T-cell (primary cell): ENCODE measurements at regions not wholly inside any gene's neighbourhood (a gene's known extent, or its start where the extent isn't known, plus 50 kb on each side); places are given as distances from the start of the nearest gene placed in this dataset.

Experiments
- ATAC-seq, 4 experiments: fragments of 200-7000 bp in 3 of 4; fragments of 150-1000 bp in 1 of 4; cut with Tn5 transposase; replicated peaks in 1 of 4; 1 replicate in 3 of 4; 2 replicates in 1 of 4; pipeline ENCODE4 v1.10.0; 2021; ENCODE audit warnings: moderate library complexity in 3 of 4, mild to moderate bottlenecking in 2 of 4, moderate number of reproducible peaks in 1 of 4
- CTCF ChIA-PET, 2 donors: fragments of 300-600 bp; sonication (Branson Sonifier 250); formaldehyde crosslinking; loops; one replicate each; lab custom pipeline; 2022; ENCODE audit warnings: antibody characterized with exemption in 2 of 2; lab: Charles Lee
- POLR2A ChIA-PET, 2 donors: fragments of 300-600 bp; sonication (Branson Sonifier 250); formaldehyde crosslinking; loops; one replicate each; lab custom pipeline; 2022; ENCODE audit warnings: antibody characterized with exemption in 2 of 2; lab: Charles Lee
- DNase-seq, 35 experiments: peaks; one replicate each; pipeline versions ENCODE4 v3.0.0 to v3.0.0-alpha.2; 2013 to 2023
- H3K27ac ChIP-seq: one replicate; pipeline ENCODE4 v1.5.1; 2013; ENCODE audit warnings: low read length
- H3K27me3 ChIP-seq, 2 experiments: replicated peaks in 1 of 2; 1 replicate in 1 of 2; 2 replicates in 1 of 2; pipeline versions ENCODE4 v1.6.1 to v1.7.0; 2013; ENCODE audit warnings: low read length in 1 of 2, mixed read lengths in 1 of 2; ENCODE audit not compliant: control insufficient read depth in 2 of 2, insufficient read depth in 2 of 2; ENCODE audit errors: extremely low read depth in 1 of 2
- H3K36me3 ChIP-seq, 2 donors: 1 replicate in 1 of 2; 2 replicates in 1 of 2; pipeline versions ENCODE4 v1.6.1 to v1.7.0; 2013; ENCODE audit warnings: low read length in 1 of 2; ENCODE audit not compliant: control insufficient read depth in 2 of 2, insufficient read depth in 1 of 2; ENCODE audit errors: extremely low read depth in 1 of 2
- H3K4me1 ChIP-seq, 2 experiments: 1 replicate in 1 of 2; 2 replicates in 1 of 2; pipeline versions ENCODE4 v1.6.1 to v1.7.0; 2013; ENCODE audit warnings: low read length in 2 of 2, mixed read lengths in 1 of 2; ENCODE audit not compliant: insufficient read depth in 2 of 2, control insufficient read depth in 1 of 2; ENCODE audit errors: extremely low read depth in 1 of 2
- H3K4me3 ChIP-seq, 2 donors: 1 replicate in 1 of 2; 2 replicates in 1 of 2; pipeline versions ENCODE4 v1.5.1 to v1.7.0; 2013; ENCODE audit warnings: mild to moderate bottlenecking in 2 of 2, low read length in 1 of 2, moderate library complexity in 1 of 2; ENCODE audit not compliant: control insufficient read depth in 1 of 2; ENCODE audit errors: extremely low read depth in 1 of 2
- H3K9me3 ChIP-seq: 2 replicates; pipeline ENCODE4 v1.7.0; 2013
- H3K27ac Mint-ChIP-seq, 2 donors: one replicate each; pipeline ENCODE4 v1.8.0; 2020 to 2021; ENCODE audit warnings: mild to moderate bottlenecking in 2 of 2, mixed read lengths in 2 of 2
- H3K27me3 Mint-ChIP-seq, 2 donors: one replicate each; pipeline ENCODE4 v1.8.0; 2021 to 2022; ENCODE audit warnings: mixed read lengths in 2 of 2
- H3K36me3 Mint-ChIP-seq: one replicate; pipeline ENCODE4 v1.8.0; 2021; ENCODE audit warnings: mixed read lengths
- H3K4me1 Mint-ChIP-seq, 3 donors: one replicate each; pipeline ENCODE4 v1.8.0; 2020 to 2022; ENCODE audit warnings: mixed read lengths in 3 of 3, mild to moderate bottlenecking in 1 of 3
- H3K4me3 Mint-ChIP-seq, 3 donors: one replicate each; pipeline ENCODE4 v1.8.0; 2020 to 2022; ENCODE audit warnings: mild to moderate bottlenecking in 3 of 3, mixed read lengths in 3 of 3, moderate library complexity in 3 of 3
- H3K9me3 Mint-ChIP-seq, 3 donors: one replicate each; pipeline ENCODE4 v1.8.0; 2020 to 2022; ENCODE audit warnings: mixed read lengths in 3 of 3
- WGBS: methylation state at CpG from one replicate; pipeline ENCODE4 v1.1.5; 2013; ENCODE audit warnings: missing lambda C conversion rate; ENCODE audit not compliant: insufficient coverage; 5-methylcytosine and 5-hydroxymethylcytosine counted together

DNA sequence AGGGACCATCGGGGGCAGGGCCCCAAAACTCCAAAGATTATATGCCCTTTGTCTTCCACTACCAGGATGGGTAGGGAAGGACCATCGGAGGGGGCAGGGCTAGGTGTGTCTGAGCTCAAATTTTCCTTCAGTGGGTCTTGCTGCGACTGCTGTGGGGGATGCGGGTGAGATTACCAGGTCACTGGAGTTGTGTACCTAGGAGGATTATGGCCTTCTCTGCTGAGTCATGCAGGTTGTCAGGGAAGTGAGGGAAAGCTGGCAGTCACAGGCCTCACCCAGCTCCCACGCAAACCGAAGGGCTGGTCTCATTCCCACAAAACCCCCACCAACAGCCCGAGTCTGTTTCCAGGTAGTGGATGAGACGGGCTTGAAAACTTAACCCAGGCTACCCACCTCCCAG lies 489.4 kb downstream of the ZNF608 start:
- H3K4me3 Mint-ChIP-seq: no peak overlapping the region
- WGBS: 95% methylated on average over 3 of the region's 8 CpGs
- CTCF ChIA-PET: no interaction called here
- no peak for DNase-seq
- peaks cover 12 to 23% (median 17%) of the 10 kb centered on the region in 3 donors for H3K9me3 Mint-ChIP-seq
- no peak overlapping the region for H3K27ac ChIP-seq
- POLR2A ChIA-PET: no interaction called here
- no peak overlapping the region for H3K27ac Mint-ChIP-seq
- H3K27me3 Mint-ChIP-seq: no peaks in the 10 kb centered on the region
- ATAC-seq: no peak
- H3K9me3 ChIP-seq: no peaks in the 10 kb centered on the region
- no peaks in the 10 kb centered on the region for H3K36me3 Mint-ChIP-seq
- no peaks in the 10 kb centered on the region for H3K4me1 ChIP-seq
- no peak overlapping the region for H3K4me3 ChIP-seq
- H3K36me3 ChIP-seq: no peaks in the 10 kb centered on the region
- no peaks in the 10 kb centered on the region for H3K27me3 ChIP-seq
- H3K4me1 Mint-ChIP-seq: no peaks in the 10 kb centered on the region

DNA sequence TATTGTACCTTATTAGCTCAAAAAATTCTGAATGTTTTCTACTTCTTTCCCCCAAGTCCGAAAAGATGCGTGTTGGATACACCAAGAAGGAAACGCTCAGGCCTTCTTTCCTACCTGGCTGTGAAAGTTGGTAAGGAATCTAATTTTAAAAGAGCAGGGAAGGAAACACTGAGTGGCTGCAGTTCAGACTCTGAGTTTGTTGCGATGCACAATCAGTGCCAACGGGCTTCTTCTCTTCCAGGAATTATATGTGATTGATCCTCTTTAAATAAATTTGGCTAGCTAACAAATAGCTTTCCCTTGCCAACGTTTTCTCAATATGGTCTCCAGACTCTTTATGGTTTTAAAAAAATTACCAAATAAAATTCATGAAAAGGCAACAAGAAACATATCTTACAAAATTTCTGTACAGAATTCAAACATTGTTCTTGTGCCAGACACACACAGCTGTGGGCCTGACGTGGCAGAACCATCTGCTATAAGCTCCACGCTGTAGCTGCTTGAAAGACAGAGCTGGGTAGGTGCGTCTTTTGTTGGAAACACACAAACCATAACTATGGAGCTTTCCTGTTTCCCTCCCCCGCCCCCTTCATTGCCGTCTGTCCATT lies 493.1 kb downstream of the ZNF608 start:
- Histone ChIP-seq H3K4me1 (no peaks in the 10 kb centered on the region), H3K27me3 (no peaks in the 10 kb centered on the region), H3K4me3 (no peak overlapping the region), H3K27ac (no peak overlapping the region), H3K9me3 (no peaks in the 10 kb centered on the region), H3K36me3 (no peaks in the 10 kb centered on the region)
- H3K27me3 Mint-ChIP-seq: no peaks in the 10 kb centered on the region
- H3K4me1 Mint-ChIP-seq: no peaks in the 10 kb centered on the region
- ATAC-seq (no peak), DNase-seq (no peak)
- peaks cover 12 to 22% (median 20%) of the 10 kb centered on the region in 3 donors for H3K9me3 Mint-ChIP-seq
- no peaks in the 10 kb centered on the region for H3K36me3 Mint-ChIP-seq
- no peak overlapping the region for H3K27ac Mint-ChIP-seq
- CTCF ChIA-PET: no interaction called here
- POLR2A ChIA-PET: no interaction called here
- WGBS: 82% methylated on average over 2 of the region's 11 CpGs
- no peak overlapping the region for H3K4me3 Mint-ChIP-seq

DNA sequence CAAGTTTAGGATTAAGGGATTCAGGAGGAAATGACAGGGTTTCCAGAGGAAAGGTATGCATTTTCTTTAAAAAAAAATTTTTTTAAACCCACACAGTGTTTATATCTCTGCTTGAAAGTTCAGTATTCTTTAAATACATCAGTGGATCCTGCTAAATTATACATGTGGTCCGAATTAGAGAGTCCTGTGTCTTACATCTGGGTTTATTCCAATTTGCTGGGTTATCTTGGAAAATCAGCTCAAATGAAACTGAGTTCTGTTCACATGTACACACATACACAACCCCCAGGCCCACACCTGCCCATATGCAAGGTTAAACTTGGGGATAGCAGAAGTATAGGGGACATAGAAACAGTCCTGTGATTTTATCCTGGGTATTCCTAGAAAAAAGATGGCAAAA lies 493.7 kb downstream of the ZNF608 start:
- Mint-ChIP-seq H3K4me3 (no peak overlapping the region), H3K36me3 (no peaks in the 10 kb centered on the region), H3K4me1 (no peaks in the 10 kb centered on the region), H3K27ac (no peak overlapping the region), H3K9me3 (peaks cover 12 to 22% (median 20%) of the 10 kb centered on the region in 3 donors), H3K27me3 (no peaks in the 10 kb centered on the region)
- no CpG with 5 or more reads among the region's 1 CpG for WGBS
- ATAC-seq (no peak), DNase-seq (no peak)
- Histone ChIP-seq H3K27me3 (no peaks in the 10 kb centered on the region), H3K4me1 (no peaks in the 10 kb centered on the region), H3K36me3 (no peaks in the 10 kb centered on the region), H3K9me3 (no peaks in the 10 kb centered on the region), H3K4me3 (no peak overlapping the region), H3K27ac (no peak overlapping the region)
- ChIA-PET POLR2A (no interaction called here), CTCF (no interaction called here)

DNA sequence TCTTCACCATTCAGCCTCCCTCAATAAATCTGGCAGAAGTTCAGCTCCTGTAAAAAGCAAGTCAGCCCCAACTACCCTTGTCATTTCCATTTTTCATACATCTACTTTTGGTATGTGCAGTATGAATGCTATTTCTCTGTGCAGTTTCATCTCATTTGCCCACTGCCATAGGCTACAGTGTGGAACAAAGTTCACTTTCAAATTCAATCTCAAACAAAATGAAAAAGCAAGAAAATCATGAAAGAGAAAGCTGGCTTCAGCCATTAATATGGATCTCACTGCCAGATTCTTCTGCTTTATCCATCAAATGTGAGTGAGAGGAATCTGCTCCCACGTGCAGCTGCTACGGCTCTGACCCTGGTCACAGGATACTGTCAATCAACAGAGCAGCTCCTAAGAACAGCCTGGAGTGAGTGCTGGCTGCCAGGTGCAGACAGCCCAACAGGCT lies 494.2 kb downstream of the ZNF608 start:
- 83% methylated on average over 1 of the region's 2 CpGs for WGBS
- no peaks in the 10 kb centered on the region for H3K27me3 Mint-ChIP-seq
- H3K27ac Mint-ChIP-seq: no peak overlapping the region

DNA sequence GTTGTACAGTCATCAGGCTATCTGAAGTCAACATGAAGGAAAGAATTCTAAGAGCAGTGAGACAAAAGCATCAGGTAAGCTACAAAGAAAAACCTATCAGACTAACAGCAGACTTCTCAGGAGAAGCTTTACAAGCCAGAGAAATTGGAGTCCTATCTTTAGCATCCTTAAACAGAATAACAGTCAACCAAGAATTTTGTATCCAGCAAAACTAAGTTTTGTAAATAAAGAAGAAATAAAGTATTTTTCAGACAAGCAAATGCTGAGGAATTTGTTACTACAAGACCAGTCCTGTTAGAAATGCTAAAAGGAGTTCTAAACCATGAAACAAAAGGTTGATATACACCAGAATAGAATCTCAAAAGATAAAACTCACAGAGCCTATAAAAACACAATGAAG lies 501.2 kb downstream of the ZNF608 start:
- no peaks in the 10 kb centered on the region for H3K36me3 Mint-ChIP-seq
- ATAC-seq: no peak
- H3K9me3 Mint-ChIP-seq: peaks cover 17 to 35% (median 26%) of the 10 kb centered on the region in 3 donors
- H3K27me3 Mint-ChIP-seq: no peaks in the 10 kb centered on the region
- CTCF ChIA-PET: interaction anchor here in 1 of 2 donors (0.6 kb wide), 1 partner anchor 13 kb away, joined by 6 read pairs; no protein-coding TSS in a partner anchor
- no peaks in the 10 kb centered on the region for H3K36me3 ChIP-seq
- H3K27ac ChIP-seq: no peak overlapping the region
- H3K4me3 ChIP-seq: no peak overlapping the region
- no peaks in the 10 kb centered on the region for H3K4me1 ChIP-seq
- POLR2A ChIA-PET: no interaction called here
- no peaks in the 10 kb centered on the region for H3K4me1 Mint-ChIP-seq
- DNase-seq: no peak
- no peak overlapping the region for H3K27ac Mint-ChIP-seq
- H3K9me3 ChIP-seq: no peaks in the 10 kb centered on the region
- no peak overlapping the region for H3K4me3 Mint-ChIP-seq
- no peaks in the 10 kb centered on the region for H3K27me3 ChIP-seq

More for the DNA sequence above, 494.2 kb downstream of the ZNF608 start:
- H3K4me1 ChIP-seq: no peaks in the 10 kb centered on the region
- CTCF ChIA-PET: no interaction called here
- H3K36me3 ChIP-seq: no peaks in the 10 kb centered on the region
- DNase-seq (no peak), ATAC-seq (no peak)
- POLR2A ChIA-PET: no interaction called here
- peaks cover 16 to 26% (median 20%) of the 10 kb centered on the region in 3 donors for H3K9me3 Mint-ChIP-seq
- no peak overlapping the region for H3K27ac ChIP-seq
- H3K27me3 ChIP-seq: no peaks in the 10 kb centered on the region
- H3K36me3 Mint-ChIP-seq: no peaks in the 10 kb centered on the region
- no peaks in the 10 kb centered on the region for H3K9me3 ChIP-seq
- H3K4me1 Mint-ChIP-seq: no peaks in the 10 kb centered on the region
- no peak overlapping the region for H3K4me3 Mint-ChIP-seq
- no peak overlapping the region for H3K4me3 ChIP-seq

DNA sequence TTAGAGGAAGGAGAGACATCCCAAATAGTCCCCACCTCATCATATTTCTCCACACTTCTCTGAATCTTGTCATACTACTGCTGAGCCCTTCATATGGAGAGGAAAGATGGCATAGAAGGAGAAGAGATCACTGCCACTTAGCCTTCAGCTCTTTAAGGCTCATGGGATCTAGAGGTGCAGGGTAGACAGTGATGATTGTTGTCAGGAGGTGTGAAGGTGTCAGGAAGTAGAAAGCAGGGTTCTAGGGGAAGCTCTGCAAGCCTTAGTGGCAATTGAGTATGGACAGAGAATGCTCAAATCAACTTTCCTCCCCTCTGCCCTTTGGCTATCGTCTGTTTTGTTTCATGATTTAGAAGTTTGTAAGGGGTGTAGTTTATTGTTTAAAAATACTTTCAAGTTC lies 505.7 kb downstream of the ZNF608 start:
- DNase-seq (no peak), ATAC-seq (no peak)
- Histone ChIP-seq H3K36me3 (no peaks in the 10 kb centered on the region), H3K27ac (no peak overlapping the region), H3K27me3 (no peaks in the 10 kb centered on the region), H3K4me3 (no peak overlapping the region), H3K9me3 (no peaks in the 10 kb centered on the region), H3K4me1 (no peaks in the 10 kb centered on the region)
- CTCF ChIA-PET: no interaction called here
- H3K4me3 Mint-ChIP-seq: no peak overlapping the region
- H3K27me3 Mint-ChIP-seq: no peaks in the 10 kb centered on the region
- H3K27ac Mint-ChIP-seq: no peak overlapping the region
- POLR2A ChIA-PET: no interaction called here
- H3K9me3 Mint-ChIP-seq: peaks cover 7 to 23% (median 9%) of the 10 kb centered on the region in 3 donors
- no CpG with 5 or more reads among the region's 1 CpG for WGBS
- no peaks in the 10 kb centered on the region for H3K4me1 Mint-ChIP-seq
- H3K36me3 Mint-ChIP-seq: no peaks in the 10 kb centered on the region

DNA sequence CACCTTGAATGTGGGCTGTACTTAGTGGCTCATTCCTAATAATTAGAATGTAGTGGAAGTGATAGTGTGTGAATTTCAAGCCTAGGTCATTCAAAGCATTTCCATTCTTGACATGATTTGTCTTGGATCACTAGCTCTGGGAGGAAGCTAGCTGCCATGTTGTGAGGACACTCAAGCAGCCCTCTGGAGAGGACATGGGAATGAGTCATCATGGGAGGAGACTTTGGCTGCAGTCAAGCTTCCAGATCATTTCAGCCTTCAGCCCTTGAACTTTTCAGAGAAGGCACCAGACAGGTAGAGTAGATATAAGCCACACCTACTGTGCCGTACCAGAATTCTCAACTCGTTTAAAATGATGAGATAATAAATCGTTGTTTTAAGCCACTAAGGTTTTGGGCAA lies 506.9 kb downstream of the ZNF608 start:
- no peaks in the 10 kb centered on the region for H3K9me3 ChIP-seq
- ChIA-PET POLR2A (no interaction called here), CTCF (no interaction called here)
- Mint-ChIP-seq H3K27ac (no peak overlapping the region), H3K9me3 (peaks cover 0 to 16% (median under 1%) of the 10 kb centered on the region in 3 donors), H3K4me1 (no peaks in the 10 kb centered on the region), H3K4me3 (no peak overlapping the region), H3K36me3 (no peaks in the 10 kb centered on the region), H3K27me3 (no peaks in the 10 kb centered on the region)
- no peaks in the 10 kb centered on the region for H3K27me3 ChIP-seq
- no peaks in the 10 kb centered on the region for H3K4me1 ChIP-seq
- no peaks in the 10 kb centered on the region for H3K36me3 ChIP-seq
- WGBS: no CpG with 5 or more reads among the region's 3 CpGs
- ATAC-seq (no peak), DNase-seq (no peak)
- no peak overlapping the region for H3K4me3 ChIP-seq
- H3K27ac ChIP-seq: no peak overlapping the region
